ENCODE measurements at regions not wholly inside any gene's neighbourhood (a gene's known extent, or its start where the extent isn't known, plus 50 kb on each side); places are given as distances from the start of the nearest gene placed in this dataset.

DNA sequence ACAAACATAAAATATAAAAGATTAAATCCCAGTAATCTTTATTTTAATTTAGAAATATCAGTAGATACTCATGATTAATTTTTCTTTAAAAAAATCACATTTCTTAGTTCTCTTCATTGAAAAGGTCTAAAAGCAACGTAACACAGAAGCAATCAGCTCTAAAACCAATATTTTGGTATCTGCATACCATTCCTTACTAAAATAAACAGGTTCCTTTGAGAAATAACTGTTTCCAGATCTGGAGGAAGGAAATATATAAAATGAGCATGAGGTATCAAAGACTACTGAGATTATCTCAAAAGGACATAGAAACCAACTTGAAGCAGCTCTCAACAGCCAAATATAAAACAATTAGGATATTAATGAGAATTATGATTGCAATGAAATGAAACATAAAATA is 301.0 kb upstream of the GNAI1 start:
- no CpG with 5 or more reads among the region's 1 CpG for whole genome bisulfite sequencing (ENCODE audit: insufficient coverage)
- no peak overlapping the region for H3K4me3 ChIP-seq (ENCODE audit: control extremely low read depth in 1 of 5, extremely low read depth in 1 of 5, insufficient read depth in 1 of 5, low read depth in 2 of 5, low read length in 4 of 5)
- CTCF ChIA-PET = no interaction called here

DNA sequence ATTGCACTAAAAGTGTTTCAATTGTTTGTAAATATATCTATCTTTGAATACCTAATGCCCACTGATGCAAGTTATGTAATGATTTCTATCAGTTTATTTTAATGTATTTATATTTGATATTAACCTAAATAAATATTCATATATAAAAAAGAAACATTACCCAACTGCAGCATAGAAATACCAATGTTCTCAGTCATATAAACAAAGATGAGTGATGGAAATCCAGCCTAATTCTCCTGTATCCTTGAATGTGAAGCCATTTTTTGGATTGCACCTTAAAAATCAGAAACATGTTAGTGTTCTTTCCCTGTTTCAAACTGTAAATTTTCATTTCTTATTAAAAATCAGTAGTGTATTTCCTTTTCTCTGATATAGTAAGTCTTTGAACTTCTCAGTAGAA is 305.8 kb upstream of the GNAI1 start:
- Mint-ChIP-seq H3K27ac (no peak overlapping the region), H3K27me3 (no peaks in the 10 kb centered on the region), H3K9me3 (ENCODE audit: insufficient read depth) (no peaks in the 10 kb centered on the region), H3K4me3 (no peak overlapping the region), H3K4me1 (no peaks in the 10 kb centered on the region)
- no peak overlapping the region for H3K4me2 ChIP-seq (replicated peaks; ENCODE audit: low read depth, low read length, poor library complexity, severe bottlenecking)
- H3K27me3 ChIP-seq (replicated peaks in 1 of 4; ENCODE audit: control extremely low read depth in 1 of 4, control insufficient read depth in 3 of 4, insufficient read depth in 4 of 4, low read length in 3 of 4) = no peaks in the 10 kb centered on the region
- no peaks in the 10 kb centered on the region for H4K20me1 ChIP-seq (ENCODE audit: control insufficient read depth, insufficient read depth, low read length, poor library complexity, severe bottlenecking)
- H3K79me2 ChIP-seq (ENCODE audit: control insufficient read depth, insufficient read depth, low read length) = no peaks in the 10 kb centered on the region
- no peak overlapping the region for H3K4me3 ChIP-seq (ENCODE audit: control extremely low read depth in 1 of 5, extremely low read depth in 1 of 5, insufficient read depth in 1 of 5, low read depth in 2 of 5, low read length in 4 of 5)
- no peak for TF ChIP-seq EZH2 (IDR thresholded peaks at IDR 0.05; ENCODE audit: borderline replicate concordance, insufficient read depth, low read depth, low read length, poor library complexity, severe bottlenecking)
- TF ChIP-seq, protein P1, sequence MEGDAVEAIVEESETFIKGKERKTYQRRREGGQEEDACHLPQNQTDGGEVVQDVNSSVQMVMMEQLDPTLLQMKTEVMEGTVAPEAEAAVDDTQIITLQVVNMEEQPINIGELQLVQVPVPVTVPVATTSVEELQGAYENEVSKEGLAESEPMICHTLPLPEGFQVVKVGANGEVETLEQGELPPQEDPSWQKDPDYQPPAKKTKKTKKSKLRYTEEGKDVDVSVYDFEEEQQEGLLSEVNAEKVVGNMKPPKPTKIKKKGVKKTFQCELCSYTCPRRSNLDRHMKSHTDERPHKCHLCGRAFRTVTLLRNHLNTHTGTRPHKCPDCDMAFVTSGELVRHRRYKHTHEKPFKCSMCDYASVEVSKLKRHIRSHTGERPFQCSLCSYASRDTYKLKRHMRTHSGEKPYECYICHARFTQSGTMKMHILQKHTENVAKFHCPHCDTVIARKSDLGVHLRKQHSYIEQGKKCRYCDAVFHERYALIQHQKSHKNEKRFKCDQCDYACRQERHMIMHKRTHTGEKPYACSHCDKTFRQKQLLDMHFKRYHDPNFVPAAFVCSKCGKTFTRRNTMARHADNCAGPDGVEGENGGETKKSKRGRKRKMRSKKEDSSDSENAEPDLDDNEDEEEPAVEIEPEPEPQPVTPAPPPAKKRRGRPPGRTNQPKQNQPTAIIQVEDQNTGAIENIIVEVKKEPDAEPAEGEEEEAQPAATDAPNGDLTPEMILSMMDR (IDR thresholded peaks at IDR 0.05) = no peak
- ATAC-seq (ENCODE audit: low read depth) (no peak), DNase-seq (no peak)
- no peak overlapping the region for H3K27ac ChIP-seq (ENCODE audit: low read length in 2 of 2)
- H3K4me1 ChIP-seq (ENCODE audit: control insufficient read depth in 2 of 2, insufficient read depth in 2 of 2, low read length in 2 of 2) = no peaks in the 10 kb centered on the region
- no peaks in the 10 kb centered on the region for H3K9me3 ChIP-seq (ENCODE audit: control extremely low read depth in 1 of 3, control insufficient read depth in 2 of 3, insufficient read depth in 1 of 3, low read length in 2 of 3)
- ChIA-PET POLR2A (no interaction called here), CTCF (no interaction called here)
- intact Hi-C loops (cut with micrococcal nuclease) = no loop called here
- H2AFZ ChIP-seq (ENCODE audit: insufficient read depth, low read depth, low read length, poor library complexity, severe bottlenecking) = no peak overlapping the region
- H3K36me3 ChIP-seq (replicated peaks in 1 of 2; ENCODE audit: control extremely low read depth in 1 of 2, control insufficient read depth in 1 of 2, extremely low read depth in 1 of 2, insufficient read depth in 2 of 2, low read length in 1 of 2) = no peaks in the 10 kb centered on the region
- no peak overlapping the region for H3K9ac ChIP-seq (ENCODE audit: low read length)

More for the DNA sequence above, 301.0 kb upstream of the GNAI1 start:
- Histone ChIP-seq H3K79me2 (ENCODE audit: control insufficient read depth, insufficient read depth, low read length) (no peaks in the 10 kb centered on the region), H2AFZ (ENCODE audit: insufficient read depth, low read depth, low read length, poor library complexity, severe bottlenecking) (no peak overlapping the region), H3K36me3 (replicated peaks in 1 of 2; ENCODE audit: control extremely low read depth in 1 of 2, control insufficient read depth in 1 of 2, extremely low read depth in 1 of 2, insufficient read depth in 2 of 2, low read length in 1 of 2) (no peaks in the 10 kb centered on the region), H3K9me3 (ENCODE audit: control extremely low read depth in 1 of 3, control insufficient read depth in 2 of 3, insufficient read depth in 1 of 3, low read length in 2 of 3) (no peaks in the 10 kb centered on the region), H3K9ac (ENCODE audit: low read length) (no peak overlapping the region), H4K20me1 (ENCODE audit: control insufficient read depth, insufficient read depth, low read length, poor library complexity, severe bottlenecking) (no peaks in the 10 kb centered on the region), H3K4me2 (replicated peaks; ENCODE audit: low read depth, low read length, poor library complexity, severe bottlenecking) (no peak overlapping the region), H3K4me1 (ENCODE audit: control insufficient read depth in 2 of 2, insufficient read depth in 2 of 2, low read length in 2 of 2) (no peaks in the 10 kb centered on the region), H3K27ac (ENCODE audit: low read length in 2 of 2) (no peak overlapping the region), H3K27me3 (replicated peaks in 1 of 4; ENCODE audit: control extremely low read depth in 1 of 4, control insufficient read depth in 3 of 4, insufficient read depth in 4 of 4, low read length in 3 of 4) (no peaks in the 10 kb centered on the region)
- intact Hi-C loops (cut with micrococcal nuclease) = no loop called here
- no peaks in the 10 kb centered on the region for H3K9me3 Mint-ChIP-seq (ENCODE audit: insufficient read depth)
- H3K4me3 Mint-ChIP-seq = no peak overlapping the region
- H3K27ac Mint-ChIP-seq = no peak overlapping the region
- no peak for ATAC-seq (ENCODE audit: low read depth)
- POLR2A ChIA-PET = no interaction called here
- TF ChIP-seq EZH2 (IDR thresholded peaks at IDR 0.05; ENCODE audit: borderline replicate concordance, insufficient read depth, low read depth, low read length, poor library complexity, severe bottlenecking) = no peak
- TF ChIP-seq, protein P1 (IDR thresholded peaks at IDR 0.05) = no peak
- no peak for DNase-seq
- H3K27me3 Mint-ChIP-seq = no peaks in the 10 kb centered on the region
- H3K4me1 Mint-ChIP-seq = no peaks in the 10 kb centered on the region

Data from B cell (primary cell).